HEK293 (cell line): ENCODE measurements at regions not wholly inside any gene's neighbourhood (a gene's known extent, or its start where the extent isn't known, plus 50 kb on each side); places are given as distances from the start of the nearest gene placed in this dataset.

Experiments
- HOXA7 ChIP-seq: sonication (generic); formaldehyde crosslinking; IDR thresholded peaks from 2 replicates; pipeline ENCODE4 v1.8.1; 2022; ENCODE audit warnings: missing genetic modification reagents, borderline replicate concordance
- ZEB2 ChIP-seq: fragments of 450-650 bp; formaldehyde crosslinking; IDR thresholded peaks from 2 replicates; pipeline ENCODE4 v1.5.1; 2016; ENCODE audit warnings: missing biosample characterization, missing genetic modification characterization
- ZFP69B ChIP-seq: fragments of 450-650 bp; formaldehyde crosslinking; IDR thresholded peaks from 2 replicates; pipeline ENCODE4 v1.5.1; 2016; ENCODE audit warnings: missing biosample characterization, missing genetic modification characterization
- ZIC2 ChIP-seq: fragments of 450-650 bp; formaldehyde crosslinking; IDR thresholded peaks from 2 replicates; pipeline ENCODE4 v1.5.1; 2016; ENCODE audit warnings: missing biosample characterization, missing genetic modification characterization
- ZNF10 ChIP-seq: fragments of 450-650 bp; formaldehyde crosslinking; IDR thresholded peaks from 2 replicates; pipeline ENCODE4 v1.5.1; 2017; ENCODE audit warnings: missing biosample characterization, missing genetic modification characterization
- ZNF571 ChIP-seq: fragments of 450-650 bp; formaldehyde crosslinking; IDR thresholded peaks from 2 replicates; pipeline ENCODE4 v1.5.0; 2017; ENCODE audit warnings: missing biosample characterization, missing genetic modification characterization
- ZNF600 ChIP-seq: fragments of 450-650 bp; formaldehyde crosslinking; IDR thresholded peaks from 2 replicates; pipeline ENCODE4 v1.5.1; 2016; ENCODE audit warnings: missing biosample characterization, missing genetic modification characterization
- ZNF776 ChIP-seq: fragments of 450-650 bp; formaldehyde crosslinking; IDR thresholded peaks from 2 replicates; pipeline ENCODE4 v1.5.0; 2017; ENCODE audit warnings: missing biosample characterization, missing genetic modification characterization, borderline replicate concordance
- TF ChIP-seq, protein P1 (sequence below): fragments of 450-650 bp; formaldehyde crosslinking; IDR thresholded peaks from 2 replicates; pipeline ENCODE4 v1.5.1; 2016; ENCODE audit warnings: missing biosample characterization, missing genetic modification characterization
- TF ChIP-seq, protein P2 (sequence below): fragments of 450-650 bp; formaldehyde crosslinking; IDR thresholded peaks from 2 replicates; pipeline ENCODE4 v1.5.1; 2016; ENCODE audit warnings: missing biosample characterization, missing genetic modification characterization, low read depth

DNA sequence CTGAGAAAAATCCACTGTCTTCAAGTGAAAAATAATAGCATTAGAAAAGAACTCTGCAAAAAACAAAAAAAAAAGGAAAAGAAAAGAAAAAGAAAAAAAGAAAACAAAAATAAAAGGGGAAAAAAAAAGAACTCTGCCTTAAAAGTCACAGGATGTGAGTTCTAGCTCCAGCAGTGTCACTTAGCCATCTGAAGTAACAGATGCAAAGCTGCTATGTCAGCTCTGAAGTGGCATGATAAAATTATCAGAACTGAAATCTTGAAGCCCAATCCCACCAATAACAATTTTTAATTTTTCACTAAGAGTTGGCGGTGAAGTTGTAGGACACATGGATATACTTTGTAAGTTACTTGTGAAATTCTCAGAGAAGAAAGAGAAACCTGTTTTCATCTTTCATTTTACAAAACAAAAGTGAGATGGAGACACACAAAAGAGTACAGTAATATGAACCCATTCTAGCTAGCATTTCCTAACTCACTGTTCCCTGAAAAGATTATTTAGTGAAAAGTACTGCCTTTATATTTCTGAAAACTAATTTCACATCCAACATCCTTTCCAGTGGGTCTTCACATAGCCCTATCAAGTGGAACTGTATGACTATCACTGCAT is 103.5 kb downstream of the ELAPOR2 start:
- TF ChIP-seq, protein P1, sequence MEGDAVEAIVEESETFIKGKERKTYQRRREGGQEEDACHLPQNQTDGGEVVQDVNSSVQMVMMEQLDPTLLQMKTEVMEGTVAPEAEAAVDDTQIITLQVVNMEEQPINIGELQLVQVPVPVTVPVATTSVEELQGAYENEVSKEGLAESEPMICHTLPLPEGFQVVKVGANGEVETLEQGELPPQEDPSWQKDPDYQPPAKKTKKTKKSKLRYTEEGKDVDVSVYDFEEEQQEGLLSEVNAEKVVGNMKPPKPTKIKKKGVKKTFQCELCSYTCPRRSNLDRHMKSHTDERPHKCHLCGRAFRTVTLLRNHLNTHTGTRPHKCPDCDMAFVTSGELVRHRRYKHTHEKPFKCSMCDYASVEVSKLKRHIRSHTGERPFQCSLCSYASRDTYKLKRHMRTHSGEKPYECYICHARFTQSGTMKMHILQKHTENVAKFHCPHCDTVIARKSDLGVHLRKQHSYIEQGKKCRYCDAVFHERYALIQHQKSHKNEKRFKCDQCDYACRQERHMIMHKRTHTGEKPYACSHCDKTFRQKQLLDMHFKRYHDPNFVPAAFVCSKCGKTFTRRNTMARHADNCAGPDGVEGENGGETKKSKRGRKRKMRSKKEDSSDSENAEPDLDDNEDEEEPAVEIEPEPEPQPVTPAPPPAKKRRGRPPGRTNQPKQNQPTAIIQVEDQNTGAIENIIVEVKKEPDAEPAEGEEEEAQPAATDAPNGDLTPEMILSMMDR (tag by site-specific recombination), result no peak
- TF ChIP-seq ZNF776 (tag by site-specific recombination) (no peak), ZEB2 (tag by site-specific recombination) (no peak), ZNF571 (tag by site-specific recombination) (no peak), ZNF600 (tag by site-specific recombination) (no peak), ZNF10 (tag by site-specific recombination) (no peak), ZFP69B (tag by site-specific recombination) (no peak), HOXA7 (CRISPR knock-in tag) (no peak), ZIC2 (no peak)
- TF ChIP-seq, protein P2, sequence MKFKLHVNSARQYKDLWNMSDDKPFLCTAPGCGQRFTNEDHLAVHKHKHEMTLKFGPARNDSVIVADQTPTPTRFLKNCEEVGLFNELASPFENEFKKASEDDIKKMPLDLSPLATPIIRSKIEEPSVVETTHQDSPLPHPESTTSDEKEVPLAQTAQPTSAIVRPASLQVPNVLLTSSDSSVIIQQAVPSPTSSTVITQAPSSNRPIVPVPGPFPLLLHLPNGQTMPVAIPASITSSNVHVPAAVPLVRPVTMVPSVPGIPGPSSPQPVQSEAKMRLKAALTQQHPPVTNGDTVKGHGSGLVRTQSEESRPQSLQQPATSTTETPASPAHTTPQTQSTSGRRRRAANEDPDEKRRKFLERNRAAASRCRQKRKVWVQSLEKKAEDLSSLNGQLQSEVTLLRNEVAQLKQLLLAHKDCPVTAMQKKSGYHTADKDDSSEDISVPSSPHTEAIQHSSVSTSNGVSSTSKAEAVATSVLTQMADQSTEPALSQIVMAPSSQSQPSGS (tag by site-specific recombination), result no peak
